ENCODE measurements at regions not wholly inside any gene's neighbourhood (a gene's known extent, or its start where the extent isn't known, plus 50 kb on each side); places are given as distances from the start of the nearest gene placed in this dataset.
A peak's percentile ranks its signal among the peaks of the same experiment; 100 is the strongest.

DNA sequence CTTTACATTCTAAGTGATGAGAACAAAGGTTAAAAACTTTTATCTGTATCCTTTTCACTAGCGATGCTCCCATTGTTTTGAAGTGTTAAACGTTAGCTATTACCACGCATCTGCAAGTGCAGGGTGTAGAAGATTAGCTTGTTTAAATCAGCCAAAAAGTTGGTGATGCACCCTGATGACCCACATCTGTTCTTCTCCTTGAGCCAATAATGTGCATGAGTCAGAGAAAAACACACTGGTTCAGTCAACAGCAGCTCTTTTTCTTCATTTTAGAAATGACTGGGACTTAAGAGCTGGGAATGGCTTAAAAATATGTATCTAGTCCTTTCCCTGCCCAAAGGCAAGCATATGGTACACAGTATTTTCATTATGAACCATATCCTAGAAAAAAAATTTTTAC lies 323.5 kb upstream of the PDE3A start:
- DNase-seq (no peak), ATAC-seq (peak; percentile 32 to 85 (median 69))
- intact Hi-C loops (cut with DNase I) = no loop called here
- WGBS, 2 donors = 53 to 55% methylated on average over 3 of the region's 3 CpGs
- Histone ChIP-seq H3K27me3 (no peaks in the 10 kb centered on the region), H3K4me3 (no peak overlapping the region), H3K4me1 (peaks cover 0 to 9% (median 0%) of the 10 kb centered on the region in 9 donors), H3K27ac (peak overlapping the region in 4 of 10 donors; percentile 6 to 45 (median 16)), H3K9me3 (no peaks in the 10 kb centered on the region), H3K36me3 (no peaks in the 10 kb centered on the region)
- TF ChIP-seq CTCF (IDR thresholded peaks at IDR 0.05) = no peak

GRCh38 chr12:20047901-20048300 lies 320.4 kb upstream of the PDE3A start:
- intact Hi-C loops (cut with DNase I) = no loop called here
- ATAC-seq (no peak), DNase-seq (no peak)
- H3K9me3 ChIP-seq = no peaks in the 10 kb centered on the region
- TF ChIP-seq CTCF (IDR thresholded peaks at IDR 0.05) = no peak
- H3K4me1 ChIP-seq = peaks cover 0 to 9% (median 0%) of the 10 kb centered on the region in 9 donors
- no peaks in the 10 kb centered on the region for H3K27me3 ChIP-seq
- no peaks in the 10 kb centered on the region for H3K36me3 ChIP-seq
- H3K4me3 ChIP-seq = no peak overlapping the region
- 97 to 98% methylated on average over 3 of the region's 3 CpGs for WGBS, 2 donors
- no peak overlapping the region for H3K27ac ChIP-seq

DNA sequence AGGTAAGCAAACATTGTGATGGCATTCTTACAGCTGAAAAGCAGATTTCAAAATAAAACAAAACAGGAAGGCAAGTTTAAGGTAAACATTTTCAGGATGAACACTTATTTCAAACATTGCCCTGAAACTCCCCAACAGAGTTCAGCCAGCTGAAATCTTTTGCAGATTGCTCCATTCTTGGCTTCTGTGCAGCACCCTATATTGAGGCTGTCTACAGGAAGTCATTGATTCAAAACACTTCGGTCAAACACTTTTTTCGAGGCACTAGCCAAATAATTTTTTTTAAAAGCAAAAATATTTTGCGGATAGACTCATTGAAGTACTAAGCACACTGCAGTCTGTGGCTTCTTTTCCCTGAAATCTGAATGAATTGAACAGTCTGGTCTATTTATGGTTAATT lies 318.1 kb upstream of the PDE3A start:
- peak overlapping the region in 1 of 10 donors; percentile 46 for H3K27ac ChIP-seq
- no peak for DNase-seq
- H3K27me3 ChIP-seq = no peaks in the 10 kb centered on the region
- peaks cover 0 to 4% (median 0%) of the 10 kb centered on the region in 9 donors for H3K4me1 ChIP-seq
- intact Hi-C loops (cut with DNase I) = no loop called here
- H3K4me3 ChIP-seq = no peak overlapping the region
- no peak for TF ChIP-seq CTCF (IDR thresholded peaks at IDR 0.05)
- no peak for ATAC-seq
- 40 to 55% methylated on average over 3 of the region's 3 CpGs for WGBS, 2 donors
- H3K36me3 ChIP-seq = no peaks in the 10 kb centered on the region
- H3K9me3 ChIP-seq = no peaks in the 10 kb centered on the region

- ATAC-seq (no peak), DNase-seq (no peak)
- Histone ChIP-seq H3K36me3 (no peaks in the 10 kb centered on the region), H3K4me1 (peaks cover 0 to 4% (median 0%) of the 10 kb centered on the region in 9 donors), H3K4me3 (no peak overlapping the region), H3K9me3 (peaks cover 0 to 5% (median 0%) of the 10 kb centered on the region in 11 donors), H3K27me3 (no peaks in the 10 kb centered on the region), H3K27ac (no peak overlapping the region)
- intact Hi-C loops (cut with DNase I) = no loop called here
- no peak for TF ChIP-seq CTCF (IDR thresholded peaks at IDR 0.05)
- WGBS, 2 donors = 96% methylated on average over 1 of the region's 1 CpG
Observed at GRCh38 chr12:20053782-20054181, 314.6 kb upstream of the PDE3A start.

Data from heart right ventricle (tissue), 16 donors.